GM18498 (cell line): ENCODE measurements at regions not wholly inside any gene's neighbourhood (a gene's known extent, or its start where the extent isn't known, plus 50 kb on each side); places are given as distances from the start of the nearest gene placed in this dataset.

Source experiments
- ATAC-seq: cut with Tn5 transposase; IDR thresholded peaks from one replicate; pipeline ENCODE4 v1.9.1; 2021; ENCODE audit warnings: mild to moderate bottlenecking, moderate library complexity; ENCODE audit not compliant: unreplicated experiment

GRCh38 chr18:41378598-41378997 is 576.4 kb upstream of the PIK3C3 start:
- no peak for ATAC-seq

DNA sequence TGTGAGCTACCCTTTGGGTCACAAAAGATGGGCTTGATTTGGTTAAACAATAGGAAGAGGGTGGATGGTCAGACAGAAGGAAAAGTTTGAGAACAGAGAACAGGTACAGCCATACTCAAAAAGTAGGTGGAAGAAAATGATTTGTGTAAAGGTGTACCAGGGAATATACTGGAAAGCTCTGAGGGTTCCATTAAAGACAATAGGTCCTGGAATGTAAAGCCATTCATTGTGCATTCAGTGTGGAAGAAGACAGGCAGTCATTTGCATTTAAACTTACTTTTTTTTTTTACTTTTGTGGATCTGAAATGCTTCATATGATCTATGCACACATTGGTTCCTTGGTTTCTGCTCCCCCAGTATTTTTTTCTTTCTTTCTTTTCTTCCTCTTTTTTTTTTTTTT is 581.4 kb upstream of the PIK3C3 start:
- no peak for ATAC-seq

DNA sequence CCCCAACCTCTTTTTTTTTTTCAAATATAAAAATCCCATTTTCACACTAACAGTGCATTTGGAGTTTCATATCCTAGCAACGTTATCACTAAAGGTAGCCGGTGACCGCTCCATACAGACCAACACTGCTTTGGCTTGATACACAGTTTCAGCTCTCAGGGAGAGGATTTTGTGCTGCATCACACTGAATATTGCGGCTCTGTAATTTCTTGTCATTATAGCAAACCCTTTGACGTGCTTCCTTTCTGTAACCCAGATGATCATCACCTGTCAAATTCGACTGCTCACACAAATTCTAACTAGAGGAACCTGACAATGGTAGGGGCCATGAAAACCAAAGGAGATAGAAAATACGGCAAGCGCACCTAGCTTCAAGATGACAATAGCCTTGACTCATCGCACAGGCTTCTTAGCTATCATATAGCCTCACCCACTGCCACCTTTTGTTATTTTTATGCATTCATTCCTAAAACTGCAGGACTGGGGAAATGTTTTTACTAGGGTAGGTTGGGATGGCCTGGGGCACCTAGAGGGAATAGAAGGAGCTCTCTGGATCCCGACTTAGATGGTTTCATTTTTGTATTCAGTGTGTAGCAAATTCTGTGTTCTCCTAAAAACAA is 582.9 kb upstream of the PIK3C3 start:
- ATAC-seq: no peak

DNA sequence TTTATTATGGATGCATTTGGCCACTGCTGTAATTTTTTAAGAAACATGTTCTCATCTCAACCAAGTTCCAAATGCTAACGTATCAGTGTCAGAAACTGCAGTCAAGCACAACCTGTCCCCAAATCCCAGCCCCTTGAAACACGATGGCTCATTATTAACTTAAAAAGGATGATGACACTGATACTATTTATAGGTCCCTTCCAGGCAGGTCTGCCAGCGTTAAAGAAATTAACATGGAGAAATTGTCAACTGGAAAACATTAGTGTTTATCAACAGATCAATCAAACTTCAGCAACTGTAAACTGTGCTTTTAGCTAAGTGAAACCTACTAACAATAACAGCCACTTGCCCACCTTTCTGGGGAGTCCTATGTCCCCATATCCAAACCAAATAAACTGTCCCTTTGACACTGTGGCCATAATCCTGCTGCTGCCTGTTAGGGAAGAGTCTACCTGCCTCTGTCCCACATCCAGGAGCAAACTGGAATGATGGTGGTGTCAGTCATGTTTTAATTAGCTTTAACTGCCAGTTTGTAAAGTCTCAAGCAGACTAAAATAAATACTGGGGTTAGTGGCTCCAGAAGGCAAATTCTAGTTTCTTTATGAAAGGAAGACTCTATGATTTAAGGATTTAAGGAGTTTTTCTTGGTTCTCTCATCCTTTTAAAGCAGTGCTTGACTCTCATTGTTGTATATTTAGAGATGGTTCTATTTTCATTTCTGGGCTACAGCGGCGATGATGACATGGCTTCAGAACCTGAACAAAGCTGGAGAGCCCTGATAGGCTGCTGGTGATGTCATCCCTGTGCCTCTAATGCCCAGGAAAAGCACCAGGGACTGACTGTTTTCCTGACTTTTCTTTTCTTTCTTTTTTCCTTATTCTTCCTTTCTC is 583.6 kb upstream of the PIK3C3 start:
- ATAC-seq: no peak

DNA sequence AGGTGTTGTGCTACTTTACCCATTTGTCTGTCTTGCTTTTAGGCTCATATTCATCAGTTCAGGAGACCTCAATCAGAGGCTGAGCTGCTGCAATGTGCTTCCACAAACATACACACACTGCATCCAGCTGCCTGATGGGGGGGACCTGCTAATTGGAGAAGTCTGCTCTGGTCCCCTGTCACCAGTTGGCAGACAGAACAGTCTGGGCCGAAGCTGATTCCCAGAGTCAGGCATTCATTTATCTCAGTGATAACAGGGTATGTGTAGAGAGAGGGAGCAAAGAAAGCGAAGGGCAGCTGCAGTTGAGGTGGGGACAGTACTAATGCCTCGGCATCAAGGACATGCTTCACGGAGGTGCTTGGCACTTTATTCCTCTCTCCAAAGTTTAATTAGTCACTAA is 584.3 kb upstream of the PIK3C3 start:
- ATAC-seq: no peak

- no peak for ATAC-seq
Measured at GRCh38 chr18:41357708-41358107, 597.3 kb upstream of the PIK3C3 start.

GRCh38 chr18:41353777-41354528 is 601.1 kb upstream of the PIK3C3 start:
- ATAC-seq: no peak

GRCh38 chr18:41351430-41351829 is 603.6 kb upstream of the PIK3C3 start:
- no peak for ATAC-seq

DNA sequence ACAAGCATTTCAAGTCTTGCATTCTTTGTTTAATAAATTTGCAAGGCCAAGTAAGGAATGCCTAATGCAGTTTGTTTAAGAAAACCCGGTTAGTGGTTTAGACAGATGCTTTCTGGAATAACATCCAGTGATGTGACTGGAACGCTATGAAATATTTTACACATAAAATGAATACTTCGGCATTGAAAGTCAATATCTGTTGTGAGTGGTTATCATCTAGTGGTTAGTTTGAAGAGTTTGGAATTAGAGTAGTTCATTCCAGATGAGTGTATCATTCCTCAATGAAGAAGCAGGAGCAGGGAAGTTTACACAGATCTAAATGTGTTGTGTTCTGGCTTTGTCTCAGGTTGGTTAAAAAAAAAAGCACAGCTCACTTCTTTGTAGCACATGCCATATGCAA is 608.0 kb upstream of the PIK3C3 start:
- no peak for ATAC-seq

DNA sequence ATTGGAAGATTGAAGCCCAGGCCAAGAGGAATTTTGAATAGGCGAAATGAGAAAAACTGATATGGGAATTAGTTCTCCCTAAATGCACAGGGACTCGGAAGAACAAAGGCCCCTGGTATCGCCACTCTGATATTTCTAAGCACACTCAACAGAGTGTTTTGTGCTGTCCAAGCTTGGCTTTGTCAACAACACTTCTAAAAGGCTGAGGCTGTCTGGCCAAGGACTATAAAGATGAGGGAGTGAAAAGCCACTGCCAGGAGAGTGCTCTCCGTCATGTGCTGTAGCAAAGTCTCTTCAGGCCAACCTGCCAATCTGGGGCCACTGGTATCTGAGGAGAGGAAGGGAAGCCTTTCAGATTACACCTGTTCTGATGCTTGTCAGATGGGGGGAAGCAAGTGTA is 611.2 kb upstream of the PIK3C3 start:
- ATAC-seq: no peak

DNA sequence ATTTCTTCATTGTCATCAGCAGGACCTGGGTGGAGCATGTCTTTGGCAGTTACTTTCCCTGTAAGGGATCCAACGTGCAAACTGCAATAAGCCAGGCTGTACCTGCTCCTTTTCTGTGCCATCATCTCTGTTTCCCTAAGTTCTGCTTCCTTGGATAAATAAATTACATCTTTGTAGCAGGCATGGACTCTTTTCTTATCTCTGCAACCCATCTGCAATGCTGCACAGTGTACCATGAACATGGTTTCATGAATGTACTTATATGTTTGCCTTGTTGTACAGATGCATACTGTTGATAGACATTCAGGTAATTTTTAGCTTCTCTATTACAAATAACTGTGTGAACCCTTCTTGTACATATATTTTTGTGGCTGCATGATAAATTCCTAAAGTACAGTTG is 616.7 kb upstream of the PIK3C3 start:
- no peak for ATAC-seq

GRCh38 chr18:41331661-41332060 is 623.4 kb upstream of the PIK3C3 start:
- ATAC-seq: no peak

DNA sequence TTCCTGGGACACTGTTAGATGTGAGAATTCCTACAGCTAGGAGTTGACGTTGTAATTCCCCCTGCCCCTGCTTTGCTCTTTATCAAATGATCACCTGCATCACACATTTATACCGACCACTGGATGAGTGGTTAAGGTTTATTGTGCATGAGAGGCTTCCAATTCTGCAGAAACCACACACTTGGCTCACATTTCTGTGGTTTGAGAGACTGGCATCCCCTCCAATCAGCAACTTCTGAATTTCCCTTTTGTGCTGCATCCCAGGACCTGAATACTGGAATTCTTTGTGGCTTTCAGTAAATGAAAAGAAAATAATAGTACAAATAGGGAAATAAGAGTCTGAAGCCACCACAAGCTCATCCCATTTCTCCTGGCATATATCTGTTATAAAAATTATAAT is 628.7 kb upstream of the PIK3C3 start:
- ATAC-seq: no peak

DNA sequence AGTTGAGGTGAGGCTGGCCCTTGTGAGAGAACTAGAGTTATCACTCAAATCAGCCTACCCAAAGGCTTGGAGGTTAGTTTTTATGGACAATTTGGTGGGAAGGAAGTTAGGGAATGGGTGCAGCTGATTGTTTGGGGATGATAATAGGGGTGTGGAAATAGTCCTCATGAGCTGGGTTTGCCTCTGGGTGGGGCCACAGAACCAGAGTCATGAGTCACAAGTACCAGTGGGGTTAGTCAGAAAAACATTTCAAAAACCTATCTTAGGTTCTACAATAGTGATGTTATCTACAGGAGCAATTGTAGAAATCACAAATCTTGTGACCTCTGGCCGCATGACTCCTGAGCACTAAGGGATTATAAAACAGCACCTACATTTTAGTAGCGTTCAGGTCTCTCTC is 630.1 kb upstream of the PIK3C3 start:
- ATAC-seq: no peak

- ATAC-seq: no peak
Measured at GRCh38 chr18:41324020-41324791, 630.8 kb upstream of the PIK3C3 start.

DNA sequence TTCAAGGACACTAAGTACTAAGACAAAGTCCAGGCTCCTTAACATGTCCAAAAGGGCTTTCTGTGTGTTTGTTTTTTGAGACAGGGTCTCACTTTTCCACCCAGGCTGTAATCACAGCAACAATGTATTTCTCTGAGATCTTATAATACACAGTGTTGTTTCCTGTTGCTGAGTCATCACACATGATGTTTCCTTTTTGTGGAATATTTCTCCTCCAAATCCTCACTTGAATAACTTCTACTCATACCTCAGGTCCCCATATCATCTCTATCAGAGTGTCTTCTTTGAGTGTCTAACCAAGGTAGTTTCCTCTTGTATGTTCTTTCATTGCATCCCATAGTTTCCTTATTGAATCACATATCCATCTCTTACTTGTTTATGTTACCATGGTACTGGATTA is 632.0 kb upstream of the PIK3C3 start:
- ATAC-seq: no peak

DNA sequence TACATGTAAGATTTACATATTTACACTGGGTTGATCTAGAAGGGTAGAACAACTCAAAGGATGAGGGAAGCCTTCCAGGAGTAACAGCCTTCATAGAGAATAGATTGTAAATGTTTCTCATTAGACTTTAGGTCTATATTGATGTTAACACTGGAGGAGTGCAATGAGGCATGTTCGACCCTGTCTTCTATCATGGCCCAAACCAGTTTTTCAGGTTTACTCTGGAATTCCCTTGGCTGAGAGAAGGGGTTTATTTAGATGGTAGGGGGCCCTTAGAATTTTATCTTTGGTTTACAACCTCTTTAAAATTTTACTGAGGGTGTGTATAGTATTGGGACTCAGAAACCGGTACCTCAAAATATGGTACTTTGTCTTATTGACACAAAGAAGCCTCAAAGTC is 634.9 kb upstream of the PIK3C3 start:
- no peak for ATAC-seq

DNA sequence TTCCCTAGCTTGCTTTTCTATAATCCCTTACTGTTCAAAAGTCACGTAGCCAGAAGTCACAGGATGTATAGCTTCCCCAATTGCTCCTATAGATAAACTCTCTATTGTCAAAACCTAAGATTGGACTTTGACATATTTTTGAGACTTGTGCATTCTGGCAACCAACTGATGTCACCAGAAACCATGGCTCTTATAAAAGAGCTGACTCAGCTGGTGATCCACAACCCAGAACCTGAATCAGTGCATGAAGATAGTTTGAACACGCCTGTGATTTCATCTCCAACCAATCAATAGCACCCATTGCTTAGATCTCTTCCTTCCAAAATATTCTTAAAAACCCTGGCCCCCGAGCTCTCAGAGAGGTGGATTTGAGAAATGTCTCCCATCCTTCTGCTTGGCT is 639.9 kb upstream of the PIK3C3 start:
- no peak for ATAC-seq

DNA sequence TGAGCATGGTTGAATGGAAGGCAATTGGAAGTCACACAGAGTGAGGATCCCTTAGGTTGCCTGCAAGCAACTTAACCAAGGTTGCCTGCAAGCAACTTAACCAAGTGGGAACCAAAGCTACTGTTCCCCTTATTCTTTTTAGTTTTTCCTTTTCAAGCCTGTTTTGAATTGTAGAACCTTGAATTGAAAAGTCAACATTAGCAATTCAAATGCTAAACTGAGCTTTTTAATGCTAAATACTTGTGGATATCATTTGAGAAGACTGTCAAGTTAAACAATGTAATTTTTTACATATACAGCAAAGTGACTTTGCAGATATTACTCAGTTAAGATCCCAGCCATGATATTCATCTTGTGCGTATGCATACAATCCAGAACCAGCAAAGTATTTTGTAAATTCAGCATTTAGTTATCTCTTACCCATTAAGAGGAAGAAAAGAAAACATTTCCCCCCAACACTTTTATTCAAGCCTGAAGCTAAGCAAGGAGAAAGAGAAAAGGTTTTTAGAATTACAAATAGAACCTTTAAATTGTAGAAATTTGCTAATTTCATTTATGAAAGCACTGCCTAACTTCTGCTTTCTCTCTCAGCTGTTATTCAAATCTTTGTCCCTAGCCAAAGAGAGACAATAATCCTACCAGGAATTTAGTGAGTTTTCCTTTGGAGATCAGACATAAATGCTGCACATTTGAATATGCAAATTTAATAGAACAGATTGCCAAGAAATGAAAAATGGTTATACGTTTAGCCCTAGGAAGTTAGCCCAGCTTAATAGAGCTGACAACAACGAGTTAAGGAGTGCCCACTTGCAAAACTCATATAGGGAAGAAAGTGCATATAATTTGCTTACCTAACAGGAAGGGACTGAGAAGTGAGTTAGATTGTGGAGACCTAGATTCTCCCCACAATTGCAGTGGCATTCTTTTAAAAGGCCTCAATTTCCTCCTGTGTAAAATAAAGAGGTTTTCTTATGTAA is 643.2 kb upstream of the PIK3C3 start:
- ATAC-seq: no peak

GRCh38 chr18:41297740-41298139 is 657.3 kb upstream of the PIK3C3 start:
- no peak for ATAC-seq
